ENCODE measurements at regions not wholly inside any gene's neighbourhood (a gene's known extent, or its start where the extent isn't known, plus 50 kb on each side); places are given as distances from the start of the nearest gene placed in this dataset.

DNA sequence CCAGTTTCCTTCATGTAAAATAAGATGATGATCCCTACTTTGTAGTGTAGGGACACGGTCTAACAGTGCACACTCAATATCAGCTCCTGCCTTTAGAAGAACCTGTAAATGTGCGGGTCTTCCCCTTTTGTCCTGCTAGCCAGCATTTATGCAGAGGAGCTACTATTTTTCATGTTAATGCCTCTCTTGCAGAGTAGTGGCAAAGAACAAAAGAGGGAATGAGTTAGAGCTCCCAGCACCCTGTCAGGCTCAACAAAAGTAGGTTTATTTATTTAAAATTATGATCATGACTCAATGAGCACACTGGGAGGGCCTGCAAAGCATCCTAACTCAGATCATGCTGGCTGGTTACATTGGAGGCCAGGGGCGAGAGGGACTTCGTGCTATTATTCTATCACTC lies 414.5 kb upstream of the COBL start:
- Histone ChIP-seq H3K4me1 (no peaks in the 10 kb centered on the region), H3K9me3 (peaks cover 0 to 5% of the 10 kb centered on the region in 2 donors), H3K27ac (no peak overlapping the region), H3K36me3 (no peaks in the 10 kb centered on the region), H3K27me3 (no peaks in the 10 kb centered on the region), H3K4me3 (no peak overlapping the region)
- 53 to 56% methylated on average over 3 to 4 of the region's 4 CpGs for WGBS, 2 donors (ENCODE audit: low coverage in 1 of 2)
- no peak for TF ChIP-seq POLR2A (IDR thresholded peaks at IDR 0.05)
- no peak for TF ChIP-seq CTCF (IDR thresholded peaks at IDR 0.05)
- TF ChIP-seq POLR2AphosphoS5 (IDR thresholded peaks at IDR 0.05): no peak
- TF ChIP-seq EP300 (IDR thresholded peaks at IDR 0.05; ENCODE audit: low read depth): no peak
- in situ Hi-C loops (cut with MboI; ENCODE audit: low pct_ligation_motif_present in 1 of 4, low pct_unique_long_range_greater_than_20kb in 1 of 4, low sequenced_read_pairs in 3 of 4): no loop called here
- DNase-seq: no peak
- intact Hi-C loops (cut with DNase I; ENCODE audit: low total_unique reads): no loop called here

DNA sequence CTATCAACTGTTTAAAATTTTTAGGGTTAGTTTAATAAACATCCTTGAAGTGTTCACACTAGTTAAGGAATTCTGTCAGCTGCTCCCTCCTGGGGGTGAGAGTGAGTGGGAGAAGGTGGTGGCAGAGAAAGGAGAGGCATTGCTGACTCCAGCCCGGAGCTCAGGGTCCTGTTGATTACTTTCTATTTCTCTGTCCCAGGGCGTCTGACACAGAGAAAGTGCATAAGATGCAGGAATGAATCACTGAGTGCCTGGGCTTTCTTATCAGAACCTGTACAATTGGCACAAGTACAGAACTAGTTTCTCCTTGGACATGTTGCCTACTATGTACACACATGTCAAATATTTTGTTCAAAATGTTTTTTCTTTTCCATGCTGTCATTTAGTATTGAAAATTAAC lies 410.8 kb upstream of the COBL start:
- Histone ChIP-seq H3K4me3 (no peak overlapping the region), H3K4me1 (no peaks in the 10 kb centered on the region), H3K27ac (no peak overlapping the region), H3K36me3 (no peaks in the 10 kb centered on the region), H3K27me3 (no peaks in the 10 kb centered on the region), H3K9me3 (peaks cover 0 to 2% of the 10 kb centered on the region in 2 donors)
- intact Hi-C loops (cut with DNase I; ENCODE audit: low total_unique reads) (no loop called here), in situ Hi-C loops (cut with MboI; ENCODE audit: low pct_ligation_motif_present in 1 of 4, low pct_unique_long_range_greater_than_20kb in 1 of 4, low sequenced_read_pairs in 3 of 4) (no loop called here)
- DNase-seq: no peak
- 33 to 35% methylated on average over 2 of the region's 2 CpGs for WGBS, 2 donors (ENCODE audit: low coverage in 1 of 2)
- TF ChIP-seq CTCF (IDR thresholded peaks at IDR 0.05): no peak
- no peak for TF ChIP-seq POLR2A (IDR thresholded peaks at IDR 0.05)
- no peak for TF ChIP-seq POLR2AphosphoS5 (IDR thresholded peaks at IDR 0.05)
- no peak for TF ChIP-seq EP300 (IDR thresholded peaks at IDR 0.05; ENCODE audit: low read depth)

DNA sequence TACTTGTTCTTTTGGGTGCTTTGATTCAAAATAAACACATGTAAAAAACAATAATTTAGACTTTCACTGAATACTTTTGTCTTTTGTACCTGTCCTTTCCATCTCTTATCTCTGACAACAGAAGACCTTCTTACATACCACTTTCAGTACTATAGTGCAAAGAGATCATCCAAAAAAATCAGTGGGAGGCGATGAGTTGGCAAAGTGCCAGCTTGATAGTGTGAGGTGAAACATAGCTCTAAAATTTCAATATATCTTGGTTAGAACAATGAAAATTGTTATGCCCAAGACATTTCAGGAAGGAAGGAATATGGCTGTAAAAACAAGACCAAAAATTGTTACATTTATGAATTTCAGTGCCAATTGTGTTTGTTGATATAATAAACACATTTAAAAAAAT lies 390.2 kb upstream of the COBL start:
- Histone ChIP-seq H3K27ac (no peak overlapping the region), H3K4me3 (no peak overlapping the region), H3K9me3 (peaks cover 0 to 6% of the 10 kb centered on the region in 2 donors), H3K27me3 (no peaks in the 10 kb centered on the region), H3K36me3 (no peaks in the 10 kb centered on the region), H3K4me1 (no peaks in the 10 kb centered on the region)
- in situ Hi-C loops (cut with MboI; ENCODE audit: low pct_ligation_motif_present in 1 of 4, low pct_unique_long_range_greater_than_20kb in 1 of 4, low sequenced_read_pairs in 3 of 4) (no loop called here), intact Hi-C loops (cut with DNase I; ENCODE audit: low total_unique reads) (no loop called here)
- WGBS, 2 donors (ENCODE audit: low coverage in 1 of 2): 43 to 50% methylated on average over 1 of the region's 1 CpG
- no peak for TF ChIP-seq EP300 (IDR thresholded peaks at IDR 0.05; ENCODE audit: low read depth)
- TF ChIP-seq POLR2A (IDR thresholded peaks at IDR 0.05): no peak
- TF ChIP-seq CTCF (IDR thresholded peaks at IDR 0.05): no peak
- TF ChIP-seq POLR2AphosphoS5 (IDR thresholded peaks at IDR 0.05): no peak
- no peak for DNase-seq

- WGBS, 2 donors (ENCODE audit: low coverage in 1 of 2): 80 to 85% methylated on average over 1 to 3 of the region's 3 CpGs
- no peak for DNase-seq
- Histone ChIP-seq H3K4me3 (no peak overlapping the region), H3K4me1 (no peaks in the 10 kb centered on the region), H3K36me3 (no peaks in the 10 kb centered on the region), H3K9me3 (peaks cover 0 to 11% of the 10 kb centered on the region in 2 donors), H3K27me3 (no peaks in the 10 kb centered on the region), H3K27ac (no peak overlapping the region)
- intact Hi-C loops (cut with DNase I; ENCODE audit: low total_unique reads): no loop called here
- TF ChIP-seq EP300 (IDR thresholded peaks at IDR 0.05; ENCODE audit: low read depth): no peak
- TF ChIP-seq POLR2A (IDR thresholded peaks at IDR 0.05): no peak
- no peak for TF ChIP-seq POLR2AphosphoS5 (IDR thresholded peaks at IDR 0.05)
- no peak for TF ChIP-seq CTCF (IDR thresholded peaks at IDR 0.05)
- in situ Hi-C loops (cut with MboI; ENCODE audit: low pct_ligation_motif_present in 1 of 4, low pct_unique_long_range_greater_than_20kb in 1 of 4, low sequenced_read_pairs in 3 of 4): no loop called here
Observed at GRCh38 chr7:51705701-51706100, 389.1 kb upstream of the COBL start.
